ENCODE measurements at regions not wholly inside any gene's neighbourhood (a gene's known extent, or its start where the extent isn't known, plus 50 kb on each side); places are given as distances from the start of the nearest gene placed in this dataset.
"Not testable (repeated sequence)": the region's sequence is repeated elsewhere in the genome, so short reads cannot be mapped to it uniquely, and the experiment has no call there.

- DNase-seq (ENCODE audit: low read depth in 2 of 2) = peak in 1 of 2 experiments; percentile 12
Observed at GRCh38 chr20:55160037-55160436, 684.6 kb downstream of the DOK5 start.

DNA sequence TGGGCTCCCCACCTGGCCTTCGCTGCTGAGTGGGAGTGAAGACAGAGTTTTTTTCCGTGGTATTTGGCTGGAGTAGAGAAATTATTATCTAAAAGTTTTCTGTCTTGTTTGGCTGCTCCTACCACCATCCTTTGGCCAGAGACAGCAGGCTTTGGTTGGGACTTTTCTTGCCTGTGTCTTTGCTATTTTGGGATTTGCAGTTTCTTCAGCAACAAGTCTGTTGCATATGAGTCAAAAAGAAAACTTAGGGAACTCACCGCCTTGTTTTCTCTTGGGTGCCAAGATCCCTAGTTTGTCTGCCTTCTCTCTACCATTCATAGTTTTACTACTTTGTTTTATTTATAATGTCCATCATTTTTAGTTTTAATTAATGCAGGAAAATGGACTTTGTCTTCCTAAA, 683.8 kb downstream of the DOK5 start:
- no peak for DNase-seq (ENCODE audit: low read depth in 2 of 2)

- no peak for DNase-seq (ENCODE audit: low read depth in 2 of 2)
Observed at GRCh38 chr20:55158446-55158845, 683.1 kb downstream of the DOK5 start.

GRCh38 chr20:55155360-55155759, 680.0 kb downstream of the DOK5 start:
- no peak for DNase-seq (ENCODE audit: low read depth in 2 of 2)

GRCh38 chr20:55153001-55153645, 677.7 kb downstream of the DOK5 start:
- peak in 1 of 2 experiments; percentile 4 for DNase-seq (ENCODE audit: low read depth in 2 of 2)

GRCh38 chr20:55151171-55151570, 675.8 kb downstream of the DOK5 start:
- no peak for DNase-seq (ENCODE audit: low read depth in 2 of 2)

GRCh38 chr20:55143601-55144000, 668.2 kb downstream of the DOK5 start:
- no peak for DNase-seq (ENCODE audit: low read depth in 2 of 2)

GRCh38 chr20:55142932-55143331, 667.5 kb downstream of the DOK5 start:
- DNase-seq (ENCODE audit: low read depth in 2 of 2) = no peak

DNA sequence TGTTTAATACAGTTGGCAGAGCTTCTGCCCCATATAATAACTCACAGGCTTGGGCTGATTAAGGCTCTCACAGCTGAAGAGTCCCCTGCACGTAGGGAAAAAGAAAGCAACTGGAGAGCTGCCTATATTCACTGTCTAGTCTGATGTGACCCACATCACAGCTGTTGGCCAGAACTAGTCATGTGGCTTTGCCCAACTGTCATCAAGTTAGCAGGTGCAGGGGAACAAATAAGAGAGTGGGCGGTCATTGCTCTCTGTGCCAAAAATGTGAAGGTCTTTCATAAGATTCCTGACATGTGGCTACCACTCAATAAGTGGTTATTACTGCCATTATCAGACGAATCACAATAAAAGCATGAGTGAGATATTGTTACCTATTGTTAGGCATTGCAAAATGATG, 665.2 kb downstream of the DOK5 start:
- DNase-seq (ENCODE audit: low read depth in 2 of 2) = no peak

GRCh38 chr20:55139173-55139765, 663.9 kb downstream of the DOK5 start:
- no peak for DNase-seq (ENCODE audit: low read depth in 2 of 2)

DNA sequence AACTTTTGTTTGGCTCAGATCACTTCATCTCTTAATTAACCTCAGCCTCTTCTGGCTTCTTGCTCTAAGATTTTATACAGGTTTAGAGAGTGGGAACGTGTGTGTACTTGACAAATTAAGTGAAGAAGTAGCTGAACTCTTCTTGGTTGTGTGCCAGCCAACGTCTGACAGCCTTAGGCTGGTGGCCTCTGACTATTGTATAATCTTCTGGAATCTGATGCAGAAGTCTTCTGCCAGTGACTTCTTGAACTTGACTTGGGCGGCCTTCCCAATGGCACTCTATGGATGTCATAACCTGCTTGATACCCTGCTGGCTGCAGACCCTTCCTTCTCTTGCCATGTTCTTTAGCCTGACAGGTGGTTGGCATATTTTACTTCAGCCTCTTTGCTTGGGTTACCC, 660.5 kb downstream of the DOK5 start:
- DNase-seq (ENCODE audit: low read depth in 2 of 2) = no peak

DNA sequence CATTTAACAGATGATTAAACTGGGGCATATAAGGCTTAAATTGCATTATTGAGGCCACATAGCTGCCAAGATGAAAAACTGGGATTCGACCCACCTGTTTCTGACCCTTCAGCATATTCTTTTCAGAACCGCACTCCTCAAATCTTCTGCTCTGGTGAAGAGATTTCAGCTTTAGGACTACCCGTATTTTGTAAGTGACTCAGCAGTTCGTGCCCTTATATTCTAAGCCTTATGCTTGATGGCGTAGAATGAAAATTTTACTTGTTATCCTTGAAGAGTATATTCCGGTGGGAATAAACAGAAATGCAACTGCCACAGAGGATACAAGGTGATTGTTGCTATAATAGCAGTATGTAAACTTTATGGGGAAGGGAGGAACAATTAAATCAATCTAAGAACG, 657.1 kb downstream of the DOK5 start:
- no peak for DNase-seq (ENCODE audit: low read depth in 2 of 2)

- DNase-seq (ENCODE audit: low read depth in 2 of 2) = not testable (repeated sequence)
Observed at GRCh38 chr20:55117577-55117976, 642.2 kb downstream of the DOK5 start.

DNA sequence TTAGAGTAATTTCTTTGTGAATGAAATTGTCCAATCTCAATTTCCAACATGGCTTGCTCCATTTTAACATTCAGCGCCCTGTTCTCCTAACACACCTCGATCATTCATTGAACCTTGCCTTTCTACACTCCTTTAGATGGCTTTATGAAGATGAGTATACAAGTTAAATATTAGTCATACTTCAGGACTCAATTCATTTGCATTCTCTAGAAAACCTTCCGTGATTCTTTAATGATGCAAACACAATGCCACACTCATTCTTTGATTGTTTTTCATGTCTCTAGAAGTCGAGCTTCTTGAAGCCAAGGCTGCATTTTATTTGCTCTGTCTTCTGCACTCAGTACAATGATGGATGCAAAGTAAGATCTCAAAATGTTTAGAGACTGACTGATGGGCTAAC, 641.2 kb downstream of the DOK5 start:
- DNase-seq (ENCODE audit: low read depth in 2 of 2) = no peak

DNA sequence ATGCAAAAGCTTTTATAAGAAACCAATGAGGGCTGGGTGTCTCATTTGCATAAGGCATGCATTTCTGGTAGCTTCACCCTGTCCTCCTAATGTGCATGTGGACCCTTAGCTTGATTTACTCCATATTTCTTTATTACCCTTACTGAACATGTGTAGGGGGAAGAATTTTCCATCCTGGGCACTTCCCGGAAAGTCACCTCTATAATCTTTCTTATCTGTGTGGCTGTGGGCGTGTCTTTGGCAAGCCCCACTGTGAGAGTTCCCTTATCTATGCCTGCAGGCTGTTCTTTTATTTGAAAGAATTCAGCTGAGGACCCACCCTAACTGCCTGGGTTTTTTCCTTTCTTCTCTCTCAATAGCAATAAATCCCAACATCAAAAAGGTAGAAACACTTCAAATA, 627.8 kb downstream of the DOK5 start:
- DNase-seq (ENCODE audit: low read depth in 2 of 2) = no peak

DNA sequence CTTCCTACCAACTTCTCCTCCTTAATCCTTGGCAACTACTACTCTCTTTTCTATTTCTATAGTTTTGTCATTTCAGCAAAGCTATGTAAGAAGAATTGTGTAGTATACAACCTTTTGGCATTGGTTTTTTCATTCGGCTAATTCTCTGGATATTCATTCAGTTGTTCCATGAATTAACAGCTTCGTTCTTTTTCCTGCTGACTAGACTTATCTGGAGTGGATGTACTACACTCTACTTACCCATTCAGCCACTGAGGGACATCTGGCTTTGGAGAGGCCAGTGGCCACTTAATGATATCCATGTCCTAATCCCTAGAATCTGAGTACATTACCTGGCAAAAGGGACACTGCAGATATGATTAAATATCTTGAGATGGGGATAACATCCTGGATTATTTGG, 623.9 kb downstream of the DOK5 start:
- no peak for DNase-seq (ENCODE audit: low read depth in 2 of 2)

GRCh38 chr20:55097621-55098020, 622.2 kb downstream of the DOK5 start:
- no peak for DNase-seq (ENCODE audit: low read depth in 2 of 2)

DNA sequence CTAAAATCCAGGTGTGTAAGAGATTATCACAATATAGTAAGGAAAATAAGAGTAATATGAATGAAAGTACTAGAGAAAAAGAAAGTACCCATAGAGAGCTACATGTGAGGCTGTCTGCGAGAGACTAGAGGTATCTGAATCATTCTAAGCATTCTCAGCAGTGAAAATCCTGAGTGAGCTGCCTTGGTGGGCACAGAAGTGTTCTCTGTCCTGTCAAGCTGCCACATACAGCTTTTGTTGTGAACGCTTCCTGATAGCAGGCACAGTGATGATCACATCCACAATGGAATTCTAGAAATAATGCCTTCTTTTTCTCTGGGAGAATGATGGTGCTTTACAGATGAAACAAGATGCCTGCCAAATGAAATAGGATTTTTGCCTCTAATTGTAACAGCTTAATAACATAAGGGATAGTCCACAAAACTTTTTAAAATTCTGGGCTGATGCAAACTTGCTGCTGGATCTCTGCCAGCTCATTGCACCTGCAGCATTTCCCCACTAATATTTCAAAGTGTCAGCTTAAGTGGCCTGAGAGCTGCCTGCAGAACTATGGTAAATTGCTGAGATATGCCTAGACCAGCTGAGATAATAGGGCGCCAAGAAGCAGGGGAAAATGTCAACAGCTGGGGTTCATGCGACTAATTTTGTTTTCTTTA, 620.5 kb downstream of the DOK5 start:
- DNase-seq (ENCODE audit: low read depth in 2 of 2) = no peak

GRCh38 chr20:55094353-55094861, 619.0 kb downstream of the DOK5 start:
- no peak for DNase-seq (ENCODE audit: low read depth in 2 of 2)

- no peak for DNase-seq (ENCODE audit: low read depth in 2 of 2)
Observed at GRCh38 chr20:55090286-55090685, 614.9 kb downstream of the DOK5 start.

GRCh38 chr20:55086421-55086820, 611.0 kb downstream of the DOK5 start:
- DNase-seq (ENCODE audit: low read depth in 2 of 2) = no peak

DNA sequence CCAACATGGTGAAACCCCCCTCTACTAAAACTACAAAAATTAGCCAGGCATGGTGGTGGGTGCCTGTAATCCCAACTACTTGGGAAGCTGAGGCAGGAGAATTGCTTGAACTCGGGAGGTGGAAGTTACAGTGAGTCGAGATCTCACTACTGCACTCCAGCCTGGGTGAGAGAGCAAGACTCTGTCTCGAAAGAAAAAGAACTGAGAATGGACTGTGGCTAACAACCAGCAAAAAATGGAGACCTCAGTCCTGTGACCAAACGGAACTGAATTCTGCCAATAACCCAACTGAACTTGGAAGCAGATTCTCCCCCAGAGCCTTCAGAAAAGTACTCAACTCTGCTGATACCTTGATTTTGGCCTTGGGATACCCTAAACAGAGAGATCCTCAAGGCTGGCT, 604.5 kb downstream of the DOK5 start:
- no peak for DNase-seq (ENCODE audit: low read depth in 2 of 2)

- DNase-seq (ENCODE audit: low read depth in 2 of 2) = not testable (repeated sequence)
Observed at GRCh38 chr20:55074266-55074840, 599.0 kb downstream of the DOK5 start.
